HEK293 (cell line): ENCODE measurements at regions not wholly inside any gene's neighbourhood (a gene's known extent, or its start where the extent isn't known, plus 50 kb on each side); places are given as distances from the start of the nearest gene placed in this dataset.

ENCODE experiments used
- CTCF ChIP-seq: fragments of 450-650 bp; formaldehyde crosslinking; IDR thresholded peaks from 2 replicates; pipeline ENCODE4 v1.5.1; 2016; ENCODE audit warnings: missing biosample characterization, missing genetic modification characterization
- ZFP69B ChIP-seq: fragments of 450-650 bp; formaldehyde crosslinking; IDR thresholded peaks from 2 replicates; pipeline ENCODE4 v1.5.1; 2016; ENCODE audit warnings: missing biosample characterization, missing genetic modification characterization
- ZNF610 ChIP-seq: fragments of 450-650 bp; formaldehyde crosslinking; IDR thresholded peaks from 2 replicates; pipeline ENCODE4 v1.5.1; 2016; ENCODE audit warnings: missing biosample characterization, missing genetic modification characterization, borderline replicate concordance
- ZNF621 ChIP-seq: fragments of 450-650 bp; formaldehyde crosslinking; IDR thresholded peaks from 2 replicates; pipeline ENCODE4 v1.5.1; 2017; ENCODE audit warnings: missing biosample characterization, missing genetic modification characterization
- ZNF704 ChIP-seq: fragments of 450-650 bp; formaldehyde crosslinking; IDR thresholded peaks from 2 replicates; pipeline ENCODE4 v1.5.1; 2016; ENCODE audit warnings: missing biosample characterization, missing genetic modification characterization
- ZSCAN30 ChIP-seq: fragments of 450-650 bp; IDR thresholded peaks from 2 replicates; pipeline ENCODE4 v1.5.1; 2018; ENCODE audit warnings: missing biosample characterization, mild to moderate bottlenecking, missing genetic modification characterization, moderate library complexity

DNA sequence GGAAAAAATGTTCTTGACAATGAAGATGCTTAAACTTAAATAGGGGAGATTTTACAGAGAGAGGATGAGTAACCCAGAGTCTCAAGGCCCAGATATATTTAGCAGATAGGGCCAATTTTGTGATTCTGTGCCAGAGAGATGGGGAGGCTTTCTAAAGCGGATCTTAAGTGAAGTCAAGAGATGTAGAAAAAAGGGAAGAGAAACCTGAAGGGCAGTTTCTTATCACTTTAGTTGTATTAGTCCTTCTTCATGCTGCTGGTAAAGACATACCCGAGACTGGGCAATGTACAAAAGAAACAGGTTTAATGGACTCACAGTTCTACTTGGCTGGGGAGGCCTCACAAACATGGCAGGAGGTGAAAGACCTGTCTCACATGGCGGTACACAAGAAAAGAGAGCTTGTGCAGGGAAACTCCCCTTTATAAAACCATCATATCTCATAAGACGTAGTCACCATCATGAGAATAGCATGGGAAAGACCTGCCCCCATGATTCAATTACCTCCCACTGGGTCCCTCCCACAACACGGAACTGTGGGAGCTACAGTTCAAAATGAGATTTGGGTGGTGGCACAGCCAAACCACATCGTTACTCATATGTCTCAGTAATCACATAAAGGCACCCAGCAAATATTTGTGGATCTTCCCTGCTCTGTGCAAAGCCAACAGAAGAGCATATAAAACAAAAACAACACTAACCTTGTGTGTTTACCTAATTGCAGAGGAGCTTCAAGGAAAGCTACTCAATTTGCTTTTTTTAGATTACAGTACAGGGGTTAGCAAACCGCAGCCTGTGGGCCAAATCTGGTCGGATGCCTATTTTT, 102.6 kb upstream of the MYCBP2 start:
- TF ChIP-seq CTCF (tag by site-specific recombination) (no peak), ZFP69B (tag by site-specific recombination) (no peak), ZNF610 (tag by site-specific recombination) (no peak), ZNF704 (tag by site-specific recombination) (no peak), ZNF621 (tag by site-specific recombination) (no peak), ZSCAN30 (tag by site-specific recombination) (no peak)
